Muscle layer of duodenum (tissue), 2 donors: ENCODE measurements at regions not wholly inside any gene's neighbourhood (a gene's known extent, or its start where the extent isn't known, plus 50 kb on each side); places are given as distances from the start of the nearest gene placed in this dataset.

ENCODE experiments used
- H3K27ac ChIP-seq: one replicate; pipeline ENCODE4 v1.7.0; 2013; ENCODE audit warnings: mild to moderate bottlenecking, low read length
- H3K27me3 ChIP-seq: one replicate; pipeline ENCODE4 v1.7.0; 2013; ENCODE audit warnings: low read depth, mild to moderate bottlenecking, control low read depth, low read length
- H3K36me3 ChIP-seq, 2 donors: one replicate each; pipeline ENCODE4 v1.7.0; 2013; ENCODE audit warnings: low read length in 2 of 2, control low read depth in 1 of 2, mild to moderate bottlenecking in 1 of 2; ENCODE audit not compliant: insufficient read depth in 2 of 2, control insufficient read depth in 1 of 2
- H3K4me1 ChIP-seq, 2 donors: one replicate each; pipeline ENCODE4 v1.7.0; 2013; ENCODE audit warnings: low read length in 2 of 2, mild to moderate bottlenecking in 2 of 2, control low read depth in 1 of 2, moderate library complexity in 1 of 2; ENCODE audit not compliant: insufficient read depth in 2 of 2, control insufficient read depth in 1 of 2
- H3K4me3 ChIP-seq, 2 donors: one replicate each; pipeline ENCODE4 v1.7.0; 2013; ENCODE audit warnings: low read length in 2 of 2, low read depth in 1 of 2, mild to moderate bottlenecking in 1 of 2
- H3K9me3 ChIP-seq, 2 donors: one replicate each; pipeline ENCODE4 v1.7.0; 2013; ENCODE audit warnings: low read length in 2 of 2, control low read depth in 1 of 2, mild to moderate bottlenecking in 1 of 2; ENCODE audit not compliant: control insufficient read depth in 1 of 2
- donor health status: healthy.

GRCh38 chr6:113458368-113459010 lies 398.7 kb upstream of the MARCKS start:
- no peak overlapping the region for H3K4me3 ChIP-seq
- no peaks in the 10 kb centered on the region for H3K27me3 ChIP-seq
- H3K36me3 ChIP-seq: no peaks in the 10 kb centered on the region
- H3K9me3 ChIP-seq: no peaks in the 10 kb centered on the region
- no peak overlapping the region for H3K27ac ChIP-seq
- peaks cover 5 to 11% of the 10 kb centered on the region in 2 donors for H3K4me1 ChIP-seq

DNA sequence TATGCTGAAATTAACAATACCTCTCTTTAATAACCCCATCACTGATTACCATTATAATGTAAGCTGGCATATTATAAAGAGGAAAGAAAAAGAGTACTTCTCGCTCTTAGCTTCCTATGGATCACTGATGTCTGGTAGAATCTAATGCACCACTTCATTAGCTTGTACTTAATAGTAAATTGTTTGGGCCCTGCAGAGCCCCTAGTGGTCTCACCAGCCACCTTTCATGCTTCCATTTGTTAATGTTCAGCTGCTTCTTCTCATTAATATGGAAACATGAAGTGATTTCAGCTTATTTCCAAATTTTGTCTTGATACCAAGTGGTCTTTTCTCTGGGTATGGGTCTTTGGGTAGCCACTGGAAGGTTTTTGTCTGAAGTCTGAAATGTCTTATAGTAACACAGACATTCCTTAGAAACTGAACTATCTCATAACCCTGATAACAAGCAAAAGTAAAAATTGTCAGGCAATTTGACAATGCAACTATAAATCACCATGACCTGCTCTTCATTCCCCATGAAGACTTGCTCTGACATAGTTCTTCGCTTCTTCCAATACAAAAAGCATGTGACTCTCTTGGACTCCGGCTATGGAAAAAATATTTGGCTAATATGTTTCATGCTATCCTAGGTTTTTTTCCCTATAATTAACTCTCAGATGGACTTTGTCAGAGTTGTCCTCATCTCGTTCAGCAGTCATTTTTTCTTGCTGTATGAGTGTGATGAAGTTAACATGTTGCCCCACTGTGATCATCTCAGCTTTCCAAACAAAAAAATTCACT lies 395.8 kb upstream of the MARCKS start:
- Histone ChIP-seq H3K27ac (no peak overlapping the region), H3K4me3 (no peak overlapping the region), H3K27me3 (no peaks in the 10 kb centered on the region), H3K9me3 (no peaks in the 10 kb centered on the region), H3K4me1 (peaks cover 5 to 11% of the 10 kb centered on the region in 2 donors), H3K36me3 (no peaks in the 10 kb centered on the region)

DNA sequence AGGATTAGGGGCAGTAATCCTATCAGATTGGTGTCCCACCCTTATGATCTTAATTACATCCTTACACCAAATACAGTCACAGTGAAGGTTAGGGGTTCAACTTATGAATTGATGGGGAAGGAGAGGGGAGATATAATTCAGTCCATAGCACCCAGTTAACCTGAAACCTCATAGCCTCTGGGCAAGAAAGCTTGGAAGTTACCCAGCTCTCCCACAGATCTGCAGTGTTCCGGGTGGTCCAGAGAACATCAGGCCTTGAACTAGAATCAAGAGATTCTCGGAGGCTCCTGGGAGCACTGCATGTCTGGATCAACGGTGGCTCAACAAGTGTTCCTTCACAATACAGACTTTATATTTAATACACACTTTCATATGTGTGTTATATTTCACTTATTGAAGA lies 392.6 kb upstream of the MARCKS start:
- Histone ChIP-seq H3K27ac (no peak overlapping the region), H3K4me1 (peaks cover 0 to 4% of the 10 kb centered on the region in 2 donors), H3K4me3 (no peak overlapping the region), H3K27me3 (no peaks in the 10 kb centered on the region), H3K36me3 (no peaks in the 10 kb centered on the region), H3K9me3 (no peaks in the 10 kb centered on the region)

DNA sequence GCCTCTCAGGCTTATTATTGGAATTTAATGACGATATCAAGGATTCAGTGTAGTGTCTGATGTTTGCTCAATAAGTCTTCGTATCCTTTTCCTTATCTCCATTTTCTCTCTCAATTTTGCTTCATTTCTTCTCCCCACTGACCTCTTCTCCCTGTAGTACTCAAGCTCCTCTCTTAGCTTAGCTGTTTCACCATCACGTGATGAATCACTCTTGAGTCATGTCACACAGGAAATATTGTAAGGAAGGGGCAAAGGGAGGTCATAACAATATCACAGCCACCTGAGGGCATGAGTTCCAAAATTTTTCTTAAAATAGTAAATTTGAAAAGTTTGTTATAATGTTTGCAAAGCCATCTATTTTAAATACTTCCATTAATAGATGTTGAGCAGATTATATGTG lies 392.2 kb upstream of the MARCKS start:
- H3K27me3 ChIP-seq: no peaks in the 10 kb centered on the region
- H3K27ac ChIP-seq: no peak overlapping the region
- H3K4me3 ChIP-seq: no peak overlapping the region
- peaks cover 0 to 4% of the 10 kb centered on the region in 2 donors for H3K4me1 ChIP-seq
- H3K9me3 ChIP-seq: no peaks in the 10 kb centered on the region
- no peaks in the 10 kb centered on the region for H3K36me3 ChIP-seq

GRCh38 chr6:113466526-113466925 lies 390.6 kb upstream of the MARCKS start:
- no peaks in the 10 kb centered on the region for H3K9me3 ChIP-seq

DNA sequence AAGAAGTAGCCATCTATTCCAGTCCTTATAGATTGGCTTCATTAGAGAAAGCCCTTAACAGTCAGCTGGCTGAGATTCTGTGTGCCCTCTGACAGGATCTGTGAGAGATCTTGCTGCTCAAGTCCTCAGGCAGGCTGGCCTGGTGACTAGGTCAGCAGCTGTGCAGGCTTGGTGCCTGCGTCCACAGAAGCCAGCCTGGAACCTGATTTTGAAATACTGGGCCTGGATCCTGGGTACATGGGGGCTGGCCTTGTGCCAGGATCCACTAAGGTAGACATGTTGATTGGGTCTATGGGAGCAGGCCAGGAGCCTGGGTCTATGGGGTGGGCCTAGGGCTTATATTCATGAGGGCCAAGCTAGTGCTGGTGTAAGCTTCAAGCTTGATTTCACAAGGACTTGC lies 381.8 kb upstream of the MARCKS start:
- no peaks in the 10 kb centered on the region for H3K4me1 ChIP-seq
- H3K27me3 ChIP-seq: no peaks in the 10 kb centered on the region
- no peak overlapping the region for H3K4me3 ChIP-seq
- H3K27ac ChIP-seq: no peak overlapping the region
- H3K9me3 ChIP-seq: no peaks in the 10 kb centered on the region
- H3K36me3 ChIP-seq: no peaks in the 10 kb centered on the region

More at GRCh38 chr6:113466526-113466925, 390.6 kb upstream of the MARCKS start:
- Histone ChIP-seq H3K36me3 (no peaks in the 10 kb centered on the region), H3K27ac (no peak overlapping the region), H3K4me3 (no peak overlapping the region), H3K4me1 (no peaks in the 10 kb centered on the region), H3K27me3 (no peaks in the 10 kb centered on the region)

DNA sequence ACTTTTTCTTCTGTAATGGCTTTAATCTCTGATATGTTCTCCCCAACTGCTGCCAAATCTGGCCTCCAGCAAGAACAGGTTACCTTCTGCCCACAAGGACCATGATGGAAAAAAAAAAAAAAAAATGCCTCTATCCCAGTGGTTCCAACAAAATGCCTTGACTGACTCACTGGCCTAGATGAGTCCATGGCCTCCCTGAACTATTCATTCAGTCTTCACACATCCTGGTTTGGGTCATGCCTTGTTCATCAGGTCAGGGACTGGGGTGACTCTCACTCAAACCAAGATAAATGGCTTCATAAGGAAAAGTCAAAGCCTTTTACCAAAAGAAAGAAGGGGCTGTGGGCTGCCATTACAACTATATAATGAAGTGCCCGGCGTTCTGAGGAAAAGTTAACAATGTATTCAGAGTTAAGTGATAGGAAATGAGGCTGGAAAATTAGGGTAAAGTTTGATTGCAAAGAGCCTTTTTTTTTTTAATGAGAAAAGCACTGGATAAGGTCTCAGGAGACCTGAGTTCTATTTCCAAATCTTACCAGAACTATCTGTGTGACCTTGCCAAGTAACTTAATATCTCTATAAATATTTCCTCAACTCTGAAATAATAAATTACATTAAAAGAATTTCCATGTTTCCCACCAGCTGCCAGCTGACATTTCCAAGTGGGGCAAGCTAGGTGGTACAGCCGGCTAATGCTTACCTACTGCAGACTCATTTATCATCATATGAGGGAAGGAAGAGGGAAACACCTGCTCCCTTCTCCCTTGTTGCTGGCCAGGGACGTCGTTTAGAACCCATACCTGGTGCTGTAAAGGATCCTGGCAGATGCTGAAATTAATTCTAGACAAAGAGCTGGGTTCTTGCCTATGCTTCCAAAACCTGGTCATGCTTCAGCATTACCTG lies 380.0 kb upstream of the MARCKS start:
- Histone ChIP-seq H3K36me3 (no peaks in the 10 kb centered on the region), H3K4me3 (no peak overlapping the region), H3K27ac (no peak overlapping the region), H3K27me3 (no peaks in the 10 kb centered on the region), H3K9me3 (no peaks in the 10 kb centered on the region), H3K4me1 (no peaks in the 10 kb centered on the region)

DNA sequence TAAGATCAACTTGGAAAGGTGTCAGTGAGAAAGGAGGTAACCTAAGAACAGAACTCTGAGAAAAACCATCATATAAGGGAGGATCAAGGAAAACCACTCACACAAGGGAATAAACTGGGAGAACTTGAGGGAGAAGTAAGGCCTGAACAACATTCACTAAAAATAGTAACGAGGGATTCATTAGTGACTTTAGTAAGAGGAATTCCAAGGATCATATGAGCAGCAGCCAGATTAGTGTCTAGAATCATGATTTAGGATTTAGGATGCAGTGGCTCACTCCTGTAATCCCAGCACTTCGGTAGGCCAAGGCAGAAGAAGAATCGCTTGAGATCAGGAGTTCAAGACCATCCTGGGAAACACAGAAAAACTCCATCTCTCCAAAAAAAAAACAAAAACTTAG lies 376.5 kb upstream of the MARCKS start:
- Histone ChIP-seq H3K36me3 (no peaks in the 10 kb centered on the region), H3K4me3 (no peak overlapping the region), H3K4me1 (no peaks in the 10 kb centered on the region), H3K27me3 (no peaks in the 10 kb centered on the region), H3K27ac (no peak overlapping the region), H3K9me3 (no peaks in the 10 kb centered on the region)

DNA sequence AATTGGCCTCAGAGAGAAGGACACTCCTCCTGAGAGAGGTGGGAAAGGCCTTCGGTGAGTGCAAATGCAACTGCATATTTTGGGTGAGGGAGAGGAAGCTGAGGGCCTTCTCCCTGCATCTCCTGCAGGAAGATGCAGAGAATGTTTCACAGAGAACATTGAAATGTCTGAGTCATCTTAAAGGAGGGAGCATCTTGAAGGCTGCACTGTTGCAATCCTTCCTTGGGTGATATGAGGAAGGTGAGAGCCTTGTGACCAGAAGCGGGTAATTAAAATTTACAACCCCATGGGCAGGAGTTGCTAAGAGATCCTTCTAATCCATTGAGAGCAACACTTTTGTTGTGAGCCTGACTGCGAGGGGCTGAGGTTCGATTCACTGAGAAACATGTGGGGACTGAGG lies 375.7 kb upstream of the MARCKS start:
- Histone ChIP-seq H3K4me1 (no peaks in the 10 kb centered on the region), H3K27ac (no peak overlapping the region), H3K4me3 (no peak overlapping the region), H3K9me3 (no peaks in the 10 kb centered on the region), H3K27me3 (no peaks in the 10 kb centered on the region), H3K36me3 (no peaks in the 10 kb centered on the region)

DNA sequence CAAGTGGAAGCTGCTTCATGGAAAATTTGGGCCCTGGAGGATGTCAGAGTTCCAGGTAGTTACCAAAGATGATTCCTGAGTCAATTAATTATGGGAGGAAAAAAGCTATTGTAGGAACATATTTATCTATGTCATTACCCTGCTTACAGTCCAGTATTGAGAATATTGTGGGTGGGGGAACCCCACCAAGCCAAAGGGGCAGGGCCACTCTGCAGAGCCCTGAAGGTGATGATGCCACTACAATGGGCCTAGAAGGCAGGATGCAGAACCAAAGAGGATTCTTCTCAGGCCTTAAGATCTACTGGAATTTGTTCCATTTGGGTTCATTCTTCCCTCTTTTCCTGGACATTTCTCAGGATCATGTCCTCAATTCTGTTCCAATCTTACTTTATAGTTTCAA lies 375.2 kb upstream of the MARCKS start:
- no peak overlapping the region for H3K27ac ChIP-seq
- no peak overlapping the region for H3K4me3 ChIP-seq
- no peaks in the 10 kb centered on the region for H3K4me1 ChIP-seq
- H3K27me3 ChIP-seq: no peaks in the 10 kb centered on the region
- no peaks in the 10 kb centered on the region for H3K9me3 ChIP-seq
- H3K36me3 ChIP-seq: no peaks in the 10 kb centered on the region

DNA sequence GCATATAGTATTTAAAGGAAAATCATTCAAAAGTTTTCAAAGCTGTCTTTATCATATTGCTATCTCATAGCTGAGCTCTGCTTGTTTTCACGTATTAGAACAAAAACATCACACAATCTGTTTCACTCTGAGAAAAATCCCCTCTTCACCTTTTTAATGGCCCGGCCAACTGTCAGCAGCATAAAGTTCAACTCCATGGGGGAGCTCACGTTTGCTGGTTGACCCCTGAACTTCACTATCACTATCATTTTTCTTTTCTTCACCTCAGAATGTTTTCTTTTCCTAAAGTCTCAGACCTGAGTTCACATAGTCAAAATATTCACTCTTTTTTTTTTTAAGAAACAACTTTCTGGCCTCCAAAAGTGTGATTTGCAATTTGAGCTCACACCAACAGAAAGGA lies 374.4 kb upstream of the MARCKS start:
- no peak overlapping the region for H3K4me3 ChIP-seq
- no peaks in the 10 kb centered on the region for H3K4me1 ChIP-seq

More for the DNA sequence above, 374.4 kb upstream of the MARCKS start:
- no peaks in the 10 kb centered on the region for H3K36me3 ChIP-seq
- H3K27ac ChIP-seq: no peak overlapping the region
- H3K9me3 ChIP-seq: no peaks in the 10 kb centered on the region
- H3K27me3 ChIP-seq: no peaks in the 10 kb centered on the region
